ENCODE measurements at regions not wholly inside any gene's neighbourhood (a gene's known extent, or its start where the extent isn't known, plus 50 kb on each side); places are given as distances from the start of the nearest gene placed in this dataset.

DNA sequence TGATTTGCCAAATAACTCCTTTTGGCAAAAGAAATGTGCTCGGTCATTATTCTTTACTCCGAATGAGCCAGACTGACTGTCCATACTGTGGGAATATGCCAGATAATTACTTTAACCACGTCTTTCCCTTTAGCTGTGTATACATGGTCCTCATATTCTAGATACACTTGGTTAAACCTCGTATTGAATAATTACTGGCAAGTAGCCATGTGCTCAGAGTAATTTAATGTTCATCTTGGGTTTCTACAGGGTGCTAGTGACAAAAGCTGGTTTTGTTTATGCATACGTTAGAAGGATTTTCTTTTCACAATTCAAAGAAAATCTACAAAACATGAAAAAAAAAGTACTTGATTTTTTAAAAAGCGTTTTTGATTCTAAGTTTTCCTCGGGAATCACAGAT, 540.3 kb downstream of the KCNJ2 start:
- no peak overlapping the region for H3K4me3 ChIP-seq
- WGBS (ENCODE audit: missing lambda C conversion rate): 23% methylated on average over 7 of the region's 7 CpGs
- TF ChIP-seq PHF8 (IDR thresholded peaks at IDR 0.05; ENCODE audit: borderline replicate concordance, low read depth) (no peak), RAD21 (conservative IDR thresholded peaks at IDR 0.05 in 1 of 2, IDR thresholded peaks at IDR 0.05 in 1 of 2) (no peak), FOXS1 (CRISPR knock-in tag; IDR thresholded peaks at IDR 0.05) (no peak), EP300 (IDR thresholded peaks at IDR 0.05) (no peak), TFCP2L1 (CRISPR knock-in tag; IDR thresholded peaks at IDR 0.05) (no peak)
- DNase-seq (ENCODE audit: low read depth in 1 of 2, low spot score in 1 of 2): no peak
- H3K4me1 ChIP-seq: no peaks in the 10 kb centered on the region
- H3K27ac ChIP-seq: no peak overlapping the region
- CTCF ChIA-PET: interaction anchor here (0.6 kb wide), 1 partner anchor 1216 kb away, joined by 4 read pairs; no protein-coding TSS in a partner anchor
- POLR2A ChIA-PET: no interaction called here
- FAIRE-seq: no peak
- no peak for ATAC-seq
- H3K9me3 ChIP-seq: no peaks in the 10 kb centered on the region
- no peak overlapping the region for H3K4me2 ChIP-seq

DNA sequence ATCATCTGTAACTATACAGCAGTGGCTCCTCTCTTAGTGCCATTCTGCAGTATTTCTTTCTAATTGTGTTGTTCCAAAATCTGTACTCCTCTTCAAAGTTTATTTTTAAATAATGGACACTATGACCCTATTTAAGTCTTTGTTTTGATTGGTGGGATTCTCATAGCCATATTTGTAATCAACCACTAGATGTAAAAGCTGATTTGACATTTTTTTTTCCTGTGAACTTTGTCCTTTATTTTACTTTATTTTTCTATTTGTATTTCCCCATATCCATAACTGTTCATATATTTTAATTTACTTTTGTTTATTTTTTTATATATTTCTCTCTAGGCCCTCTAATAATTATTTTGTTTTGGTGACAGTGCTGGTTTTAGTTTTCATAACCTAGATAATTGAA, 544.4 kb downstream of the KCNJ2 start:
- ChIA-PET CTCF (interaction anchor here (1.9 kb wide), 1 partner anchor 10 kb away, joined by 5 read pairs; no protein-coding TSS in a partner anchor), POLR2A (interaction anchor here (0.6 kb wide), 1 partner anchor 49 kb away, joined by 3 read pairs; no protein-coding TSS in a partner anchor)
- H3K4me3 ChIP-seq: no peak overlapping the region
- H3K4me2 ChIP-seq: no peak overlapping the region
- DNase-seq (ENCODE audit: low read depth in 1 of 2, low spot score in 1 of 2) (no peak), ATAC-seq (no peak), FAIRE-seq (no peak)
- TF ChIP-seq FOXS1 (CRISPR knock-in tag; IDR thresholded peaks at IDR 0.05) (no peak), MAFK (IDR thresholded peaks at IDR 0.05; ENCODE audit: partially characterized antibody) (peak; percentile 57)
- no peaks in the 10 kb centered on the region for H3K9me3 ChIP-seq
- no peaks in the 10 kb centered on the region for H3K4me1 ChIP-seq
- H3K27ac ChIP-seq: no peak overlapping the region

- ChIA-PET CTCF (no interaction called here), POLR2A (no interaction called here)
- DNase-seq (ENCODE audit: low read depth in 1 of 2, low spot score in 1 of 2) (no peak), FAIRE-seq (no peak), ATAC-seq (no peak)
- Histone ChIP-seq H3K4me1 (no peaks in the 10 kb centered on the region), H3K27ac (no peak overlapping the region), H3K4me2 (no peak overlapping the region), H3K4me3 (no peak overlapping the region), H3K9me3 (no peaks in the 10 kb centered on the region)
- TF ChIP-seq NFE2L2 (conservative IDR thresholded peaks at IDR 0.05; ENCODE audit: low read length) (no peak), HDAC2 (IDR thresholded peaks at IDR 0.05) (no peak), MAZ (IDR thresholded peaks at IDR 0.05; ENCODE audit: borderline replicate concordance, low read depth, low read length) (no peak), MAFK (IDR thresholded peaks at IDR 0.05; ENCODE audit: partially characterized antibody) (no peak), ESRRA (IDR thresholded peaks at IDR 0.05; ENCODE audit: borderline replicate concordance, low read length) (no peak)
- TF ChIP-seq, protein P1, sequence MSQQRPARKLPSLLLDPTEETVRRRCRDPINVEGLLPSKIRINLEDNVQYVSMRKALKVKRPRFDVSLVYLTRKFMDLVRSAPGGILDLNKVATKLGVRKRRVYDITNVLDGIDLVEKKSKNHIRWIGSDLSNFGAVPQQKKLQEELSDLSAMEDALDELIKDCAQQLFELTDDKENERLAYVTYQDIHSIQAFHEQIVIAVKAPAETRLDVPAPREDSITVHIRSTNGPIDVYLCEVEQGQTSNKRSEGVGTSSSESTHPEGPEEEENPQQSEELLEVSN (IDR thresholded peaks at IDR 0.05; ENCODE audit: borderline replicate concordance, low read depth): no peak
- WGBS (ENCODE audit: missing lambda C conversion rate): 43% methylated on average over 3 of the region's 3 CpGs
Measured at GRCh38 chr17:70716551-70716950, 547.2 kb downstream of the KCNJ2 start.

DNA sequence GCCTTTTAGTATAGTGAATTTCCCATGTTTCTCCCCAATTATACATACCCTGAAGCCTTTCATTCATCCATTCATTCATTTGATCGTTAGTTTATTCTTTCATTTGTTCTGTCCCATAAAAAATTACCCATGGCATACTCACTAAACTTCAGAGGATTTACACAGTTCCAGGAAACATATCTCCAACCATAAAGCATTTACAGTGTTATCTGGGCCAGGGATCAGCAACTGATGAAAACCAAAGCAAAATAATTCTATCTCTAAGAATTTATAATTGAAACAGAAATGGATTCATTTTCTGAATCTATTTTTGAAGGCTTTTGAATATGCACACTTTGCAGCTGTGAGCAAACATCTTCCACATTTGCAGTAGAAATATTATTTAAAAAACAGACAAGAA, 547.7 kb downstream of the KCNJ2 start:
- DNase-seq (ENCODE audit: low read depth in 1 of 2, low spot score in 1 of 2) (no peak), FAIRE-seq (no peak), ATAC-seq (no peak)
- no peak overlapping the region for H3K27ac ChIP-seq
- H3K4me1 ChIP-seq: no peaks in the 10 kb centered on the region
- POLR2A ChIA-PET: no interaction called here
- WGBS (ENCODE audit: missing lambda C conversion rate): 34% methylated on average over 1 of the region's 1 CpG
- H3K9me3 ChIP-seq: no peaks in the 10 kb centered on the region
- H3K4me3 ChIP-seq: no peak overlapping the region
- TF ChIP-seq FOXS1 (CRISPR knock-in tag; IDR thresholded peaks at IDR 0.05) (no peak), CHD4 (IDR thresholded peaks at IDR 0.05; ENCODE audit: borderline replicate concordance) (no peak), FOSB (CRISPR knock-in tag; IDR thresholded peaks at IDR 0.05) (no peak), CHD2 (IDR thresholded peaks at IDR 0.05; ENCODE audit: low read length, partially characterized antibody) (no peak), BHLHE40 (IDR thresholded peaks at IDR 0.05; ENCODE audit: low read depth, low read length) (no peak), JUNB (IDR thresholded peaks at IDR 0.05) (no peak), CEBPB (IDR thresholded peaks at IDR 0.05) (no peak), MYC (IDR thresholded peaks at IDR 0.05; ENCODE audit: borderline replicate concordance, low read length) (no peak), HOXB5 (CRISPR knock-in tag; IDR thresholded peaks at IDR 0.05) (no peak)
- TF ChIP-seq, protein P2, sequence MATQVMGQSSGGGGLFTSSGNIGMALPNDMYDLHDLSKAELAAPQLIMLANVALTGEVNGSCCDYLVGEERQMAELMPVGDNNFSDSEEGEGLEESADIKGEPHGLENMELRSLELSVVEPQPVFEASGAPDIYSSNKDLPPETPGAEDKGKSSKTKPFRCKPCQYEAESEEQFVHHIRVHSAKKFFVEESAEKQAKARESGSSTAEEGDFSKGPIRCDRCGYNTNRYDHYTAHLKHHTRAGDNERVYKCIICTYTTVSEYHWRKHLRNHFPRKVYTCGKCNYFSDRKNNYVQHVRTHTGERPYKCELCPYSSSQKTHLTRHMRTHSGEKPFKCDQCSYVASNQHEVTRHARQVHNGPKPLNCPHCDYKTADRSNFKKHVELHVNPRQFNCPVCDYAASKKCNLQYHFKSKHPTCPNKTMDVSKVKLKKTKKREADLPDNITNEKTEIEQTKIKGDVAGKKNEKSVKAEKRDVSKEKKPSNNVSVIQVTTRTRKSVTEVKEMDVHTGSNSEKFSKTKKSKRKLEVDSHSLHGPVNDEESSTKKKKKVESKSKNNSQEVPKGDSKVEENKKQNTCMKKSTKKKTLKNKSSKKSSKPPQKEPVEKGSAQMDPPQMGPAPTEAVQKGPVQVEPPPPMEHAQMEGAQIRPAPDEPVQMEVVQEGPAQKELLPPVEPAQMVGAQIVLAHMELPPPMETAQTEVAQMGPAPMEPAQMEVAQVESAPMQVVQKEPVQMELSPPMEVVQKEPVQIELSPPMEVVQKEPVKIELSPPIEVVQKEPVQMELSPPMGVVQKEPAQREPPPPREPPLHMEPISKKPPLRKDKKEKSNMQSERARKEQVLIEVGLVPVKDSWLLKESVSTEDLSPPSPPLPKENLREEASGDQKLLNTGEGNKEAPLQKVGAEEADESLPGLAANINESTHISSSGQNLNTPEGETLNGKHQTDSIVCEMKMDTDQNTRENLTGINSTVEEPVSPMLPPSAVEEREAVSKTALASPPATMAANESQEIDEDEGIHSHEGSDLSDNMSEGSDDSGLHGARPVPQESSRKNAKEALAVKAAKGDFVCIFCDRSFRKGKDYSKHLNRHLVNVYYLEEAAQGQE (IDR thresholded peaks at IDR 0.05): no peak
- TF ChIP-seq, protein P1 (IDR thresholded peaks at IDR 0.05; ENCODE audit: borderline replicate concordance, low read depth): no peak
- TF ChIP-seq, protein P3, sequence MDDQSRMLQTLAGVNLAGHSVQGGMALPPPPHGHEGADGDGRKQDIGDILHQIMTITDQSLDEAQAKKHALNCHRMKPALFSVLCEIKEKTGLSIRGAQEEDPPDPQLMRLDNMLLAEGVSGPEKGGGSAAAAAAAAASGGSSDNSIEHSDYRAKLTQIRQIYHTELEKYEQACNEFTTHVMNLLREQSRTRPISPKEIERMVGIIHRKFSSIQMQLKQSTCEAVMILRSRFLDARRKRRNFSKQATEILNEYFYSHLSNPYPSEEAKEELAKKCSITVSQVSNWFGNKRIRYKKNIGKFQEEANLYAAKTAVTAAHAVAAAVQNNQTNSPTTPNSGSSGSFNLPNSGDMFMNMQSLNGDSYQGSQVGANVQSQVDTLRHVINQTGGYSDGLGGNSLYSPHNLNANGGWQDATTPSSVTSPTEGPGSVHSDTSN (IDR thresholded peaks at IDR 0.05): no peak
- H3K4me2 ChIP-seq: no peak overlapping the region
- CTCF ChIA-PET: no interaction called here
